SK-N-SH (cell line): ENCODE measurements at regions not wholly inside any gene's neighbourhood (a gene's known extent, or its start where the extent isn't known, plus 50 kb on each side); places are given as distances from the start of the nearest gene placed in this dataset.

Experiments
- CTCF ChIP-seq: fragments of 200-600 bp; sonication (generic); IDR thresholded peaks from 2 replicates; pipeline ENCODE4 v1.6.1; 2017; ENCODE audit warnings: antibody characterized with exemption, mild to moderate bottlenecking, moderate library complexity
- MXI1 ChIP-seq: IDR thresholded peaks from 2 replicates; pipeline ENCODE4 v1.6.1; 2012; ENCODE audit warnings: mild to moderate bottlenecking, low read depth, low read length, improper control_type of control experiment
- NFIC ChIP-seq: IDR thresholded peaks from 2 replicates; pipeline ENCODE4 v1.4.0; 2012; ENCODE audit warnings: borderline replicate concordance
- POLR2AphosphoS5 ChIP-seq: IDR thresholded peaks from 2 replicates; pipeline ENCODE4 v1.6.1; 2012; ENCODE audit warnings: low read depth, low read length
- RXRA ChIP-seq: IDR thresholded peaks from 2 replicates; pipeline ENCODE4 v1.4.0; 2012; ENCODE audit warnings: low read depth, mild to moderate bottlenecking, borderline replicate concordance
- TF ChIP-seq, protein P1 (sequence below): IDR thresholded peaks from 2 replicates; pipeline ENCODE4 v1.4.0; 2012; ENCODE audit warnings: low read depth

GRCh38 chr21:23638131-23638695, 1969.1 kb downstream of the MRPL39 start:
- TF ChIP-seq MXI1 (no peak), POLR2AphosphoS5 (no peak), RXRA (no peak), CTCF (no peak), NFIC (no peak)
- TF ChIP-seq, protein P1, sequence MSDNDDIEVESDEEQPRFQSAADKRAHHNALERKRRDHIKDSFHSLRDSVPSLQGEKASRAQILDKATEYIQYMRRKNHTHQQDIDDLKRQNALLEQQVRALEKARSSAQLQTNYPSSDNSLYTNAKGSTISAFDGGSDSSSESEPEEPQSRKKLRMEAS: no peak
